GM12872 (cell line): ENCODE measurements at regions not wholly inside any gene's neighbourhood (a gene's known extent, or its start where the extent isn't known, plus 50 kb on each side); places are given as distances from the start of the nearest gene placed in this dataset.

Source experiments
- TF ChIP-seq, protein P1 (sequence below): IDR thresholded peaks from 3 replicates; pipeline ENCODE4 v1.5.1; 2011; ENCODE audit warnings: low read depth, mild to moderate bottlenecking, low read length, moderate library complexity; ENCODE audit not compliant: insufficient read depth

DNA sequence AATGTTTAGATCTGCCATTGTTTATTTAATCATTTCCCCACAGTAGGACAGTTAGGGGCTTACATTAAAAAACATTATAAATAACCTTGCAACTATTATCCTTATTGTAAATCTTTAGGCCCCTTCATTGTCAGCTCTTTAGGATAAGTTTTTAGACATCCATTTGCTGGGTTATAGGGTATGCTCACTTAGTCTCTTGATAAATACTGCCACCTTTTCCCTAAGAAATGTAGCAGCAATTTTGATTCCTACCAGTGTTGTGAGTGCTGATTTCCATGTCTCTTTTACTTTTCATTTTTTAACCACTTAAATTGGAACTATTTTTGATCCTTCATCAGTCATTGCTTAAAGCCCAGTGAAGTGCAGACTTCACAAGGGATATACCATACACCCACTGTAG lies 94.4 kb downstream of the AVPR1A start:
- TF ChIP-seq, protein P1, sequence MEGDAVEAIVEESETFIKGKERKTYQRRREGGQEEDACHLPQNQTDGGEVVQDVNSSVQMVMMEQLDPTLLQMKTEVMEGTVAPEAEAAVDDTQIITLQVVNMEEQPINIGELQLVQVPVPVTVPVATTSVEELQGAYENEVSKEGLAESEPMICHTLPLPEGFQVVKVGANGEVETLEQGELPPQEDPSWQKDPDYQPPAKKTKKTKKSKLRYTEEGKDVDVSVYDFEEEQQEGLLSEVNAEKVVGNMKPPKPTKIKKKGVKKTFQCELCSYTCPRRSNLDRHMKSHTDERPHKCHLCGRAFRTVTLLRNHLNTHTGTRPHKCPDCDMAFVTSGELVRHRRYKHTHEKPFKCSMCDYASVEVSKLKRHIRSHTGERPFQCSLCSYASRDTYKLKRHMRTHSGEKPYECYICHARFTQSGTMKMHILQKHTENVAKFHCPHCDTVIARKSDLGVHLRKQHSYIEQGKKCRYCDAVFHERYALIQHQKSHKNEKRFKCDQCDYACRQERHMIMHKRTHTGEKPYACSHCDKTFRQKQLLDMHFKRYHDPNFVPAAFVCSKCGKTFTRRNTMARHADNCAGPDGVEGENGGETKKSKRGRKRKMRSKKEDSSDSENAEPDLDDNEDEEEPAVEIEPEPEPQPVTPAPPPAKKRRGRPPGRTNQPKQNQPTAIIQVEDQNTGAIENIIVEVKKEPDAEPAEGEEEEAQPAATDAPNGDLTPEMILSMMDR: no peak

DNA sequence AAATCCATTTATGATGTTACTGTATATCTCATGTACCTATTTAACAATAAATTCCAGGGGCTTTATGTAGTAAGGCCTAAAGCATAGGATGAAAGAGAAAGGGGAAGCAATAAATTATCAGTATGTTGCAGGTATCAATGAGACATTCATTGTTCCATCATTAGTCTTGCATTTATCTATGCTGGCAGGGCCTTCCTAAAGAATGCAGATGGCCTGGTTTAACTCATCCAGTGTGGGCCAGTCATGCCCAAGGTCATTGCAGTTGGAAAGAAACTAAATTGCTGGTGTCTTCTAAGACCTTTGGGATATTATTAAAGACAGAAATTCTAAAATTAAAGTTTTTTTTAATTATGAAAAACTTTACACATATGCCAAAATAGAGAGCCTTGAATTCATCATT lies 98.3 kb downstream of the AVPR1A start:
- TF ChIP-seq, protein P1: no peak

DNA sequence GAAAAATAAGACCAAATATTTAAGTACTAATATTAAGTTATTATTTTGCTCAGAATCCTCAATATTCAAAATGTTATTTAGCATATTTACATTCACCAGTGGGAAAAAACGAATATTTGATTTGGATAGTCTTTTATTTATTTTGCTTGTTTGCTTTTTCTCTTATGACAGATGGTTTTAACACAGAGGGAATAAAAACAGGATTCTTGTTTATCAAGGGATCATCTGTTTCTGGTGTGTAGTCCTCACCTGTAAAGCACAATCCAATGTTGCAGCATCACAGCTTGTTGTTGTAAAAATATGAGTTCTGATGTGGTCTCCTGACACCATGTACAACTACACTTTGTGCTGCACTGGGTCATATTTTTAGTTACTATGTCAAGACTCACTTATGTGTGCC lies 103.9 kb downstream of the AVPR1A start:
- TF ChIP-seq, protein P1: no peak

DNA sequence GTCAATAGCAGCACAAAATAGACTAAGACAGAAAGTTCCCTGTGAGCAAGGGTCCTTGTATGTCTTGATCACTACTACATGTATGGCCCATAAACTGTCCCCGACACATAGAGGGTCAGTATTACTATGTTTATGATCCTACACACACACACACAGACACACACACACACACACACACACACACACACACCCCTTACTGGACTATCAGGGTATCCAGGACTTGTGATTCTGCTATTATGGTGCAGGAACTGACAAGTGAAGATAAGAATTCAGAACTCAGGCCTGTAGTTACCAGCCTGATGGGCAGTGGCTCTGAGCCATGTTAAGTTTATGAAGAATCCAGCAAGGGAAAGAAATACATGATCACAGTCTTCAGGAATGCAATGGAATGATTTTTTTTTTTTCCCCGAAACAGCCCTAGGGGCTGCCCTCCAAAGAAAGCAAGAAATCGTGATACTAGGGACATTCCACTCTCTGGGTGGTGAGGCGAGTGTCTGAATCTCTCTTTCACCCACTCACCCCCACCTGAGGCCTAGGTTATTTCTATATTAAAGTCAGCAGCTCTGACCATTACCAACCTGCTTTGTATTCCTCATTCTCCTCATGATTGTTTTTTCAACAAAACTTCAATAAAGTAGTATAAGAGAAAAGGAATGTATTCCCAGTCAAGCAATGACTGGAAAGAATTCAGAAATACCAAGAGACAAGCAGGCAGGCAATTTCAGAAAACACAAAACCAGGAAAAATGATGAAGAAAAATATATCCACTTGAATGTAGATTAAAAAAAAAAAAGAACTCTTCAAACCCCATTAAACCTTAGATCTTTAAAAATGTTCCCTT lies 105.8 kb downstream of the AVPR1A start:
- TF ChIP-seq, protein P1: no peak

DNA sequence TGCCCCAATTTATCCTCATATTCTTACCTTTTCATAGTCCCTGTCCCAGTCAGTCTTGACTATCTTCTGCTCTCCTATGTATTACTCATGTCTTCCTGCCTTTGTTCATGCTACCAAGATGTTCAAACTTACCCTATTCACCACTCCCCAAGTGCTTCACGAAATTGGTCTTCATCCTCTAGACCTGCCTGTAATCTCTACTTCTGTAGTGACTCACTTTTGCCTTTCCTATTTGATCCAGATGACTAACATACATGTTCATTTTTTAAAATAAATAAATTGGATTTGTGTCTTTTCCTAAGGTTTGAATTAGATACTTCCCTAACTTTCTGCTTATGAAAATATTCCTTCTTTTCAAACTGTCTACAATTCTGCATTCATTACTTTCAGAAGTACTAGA lies 107.7 kb upstream of the PPM1H start:
- TF ChIP-seq, protein P1: no peak

DNA sequence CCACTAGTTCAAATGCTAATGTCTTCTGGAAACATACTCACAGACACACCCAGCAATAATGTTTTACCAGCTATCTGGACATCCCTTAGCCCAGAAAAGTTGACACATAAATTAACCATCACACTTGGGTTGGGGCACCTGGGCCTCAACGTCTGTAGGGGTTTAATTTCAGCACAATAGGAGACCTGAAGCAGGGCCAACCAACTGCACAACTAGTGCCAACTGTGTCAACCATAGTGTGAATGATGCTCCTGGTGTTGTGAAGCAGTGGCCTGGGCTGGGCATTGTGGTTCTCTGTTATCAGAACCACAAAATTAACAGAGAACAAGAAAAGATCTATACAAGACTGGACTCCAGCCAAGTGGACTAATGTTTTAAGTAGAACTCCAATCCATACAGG lies 106.7 kb upstream of the PPM1H start:
- TF ChIP-seq, protein P1: no peak

DNA sequence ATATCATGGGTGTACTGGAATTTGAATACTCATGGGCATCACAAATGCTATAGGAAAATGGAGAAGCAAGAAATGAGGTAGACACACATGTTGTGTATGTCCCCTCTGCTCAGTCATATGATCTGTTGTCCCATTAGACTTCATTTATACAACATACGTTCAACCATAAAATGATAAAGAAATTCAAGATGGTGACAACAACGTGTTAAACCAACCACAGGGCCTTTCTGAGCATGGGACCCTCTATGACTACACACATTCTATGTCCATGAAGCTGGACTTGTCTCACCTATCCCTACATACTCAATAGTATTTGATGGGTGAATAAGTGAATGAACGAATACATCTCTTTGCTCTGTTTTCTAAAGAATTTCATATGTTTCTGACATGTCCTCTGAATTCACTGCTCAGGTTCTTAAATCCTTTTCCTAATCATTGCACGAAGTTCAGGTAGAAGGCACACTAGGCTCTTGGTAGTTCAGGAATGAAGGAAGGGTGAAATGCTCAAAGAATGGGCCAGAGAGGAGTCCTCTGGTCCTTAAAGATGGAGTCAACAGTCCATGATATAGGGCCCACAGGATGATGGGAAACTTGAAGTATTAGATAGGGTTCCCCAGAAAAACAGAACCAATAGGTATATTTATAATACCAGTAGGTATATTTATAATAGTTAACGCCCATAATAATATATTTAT lies 105.7 kb upstream of the PPM1H start:
- TF ChIP-seq, protein P1: no peak
